Transverse colon (tissue), 4 donors: ENCODE measurements at regions not wholly inside any gene's neighbourhood (a gene's known extent, or its start where the extent isn't known, plus 50 kb on each side); places are given as distances from the start of the nearest gene placed in this dataset.

Experiments used
- DNase-seq: peaks from one replicate; pipeline ENCODE4 v3.0.0-alpha.2; 2019
- H3K27ac ChIP-seq, 4 donors: fragments of 200-600 bp; sonication (generic); 2 replicates each; pipeline ENCODE4 v1.5.1; 2016 to 2018; ENCODE audit warnings: inconsistent platforms in 4 of 4
- H3K27me3 ChIP-seq: fragments of 200-600 bp; sonication (generic); 2 replicates; pipeline ENCODE4 v1.5.1; 2017; ENCODE audit warnings: inconsistent platforms
- H3K36me3 ChIP-seq, 4 donors: fragments of 200-600 bp; sonication (generic); 2 replicates each; pipeline ENCODE4 v1.5.1; 2017 to 2019; ENCODE audit warnings: inconsistent platforms in 4 of 4
- H3K4me1 ChIP-seq, 4 donors: fragments of 200-600 bp; sonication (generic); 2 replicates each; pipeline ENCODE4 v1.5.1; 2017 to 2020; ENCODE audit warnings: inconsistent platforms in 4 of 4
- H3K4me3 ChIP-seq, 4 donors: fragments of 200-600 bp; sonication (generic); 1 replicate in 1 of 4; 2 replicates in 3 of 4; pipeline versions ENCODE4 v1.5.1 to v1.6.1; 2017 to 2019; ENCODE audit warnings: inconsistent platforms in 4 of 4
- H3K9me3 ChIP-seq, 2 donors: fragments of 200-600 bp; sonication (generic); 2 replicates each; pipeline ENCODE4 v1.5.1; 2017 to 2019; ENCODE audit warnings: inconsistent platforms in 2 of 2
- EP300 ChIP-seq: sonication (generic); formaldehyde crosslinking; IDR thresholded peaks from one replicate; pipeline ENCODE4 v1.6.1; 2017; ENCODE audit warnings: antibody characterized with exemption, low read depth
- POLR2A ChIP-seq: fragments of 450-650 bp; IDR thresholded peaks from one replicate; pipeline ENCODE4 v1.6.1; 2016; ENCODE audit warnings: antibody characterized with exemption, mild to moderate bottlenecking, moderate library complexity
- POLR2AphosphoS5 ChIP-seq, 3 donors: sonication (generic); formaldehyde crosslinking; IDR thresholded peaks; one replicate each; pipeline ENCODE4 v1.6.1; 2016; ENCODE audit warnings: antibody characterized with exemption in 3 of 3
- WGBS, 2 donors: methylation state at CpG; one replicate each; pipeline ENCODE4 v1.1.5; 2018; ENCODE audit warnings: low coverage in 1 of 2; 5-methylcytosine and 5-hydroxymethylcytosine counted together
- in situ Hi-C, 4 donors: fragments of 200-750 bp; cut with MboI; loops; one replicate each; pipeline versions ENCODE4 v1.15.0 to v1.15.1; 2017; ENCODE audit warnings: low sequenced_read_pairs in 3 of 4, low pct_ligation_motif_present in 1 of 4, low pct_unique_long_range_greater_than_20kb in 1 of 4
- intact Hi-C: fragments of 100-400 bp; cut with DNase I; formaldehyde crosslinking; loops from one replicate; pipeline ENCODE4 v1.15.1; 2023; ENCODE audit warnings: low total_unique reads
- TF ChIP-seq, protein P1 (sequence below), 5 experiments: fragments of 200-600 bp in 3 of 5; fragments of 450-650 bp in 2 of 5; sonication (generic) in 3 of 5; IDR thresholded peaks; 1 replicate in 2 of 5; 2 replicates in 3 of 5; pipeline ENCODE4 v1.5.1; 2016 to 2017; ENCODE audit warnings: antibody characterized with exemption in 5 of 5, inconsistent platforms in 3 of 5, mild to moderate bottlenecking in 2 of 5, moderate library complexity in 1 of 5

DNA sequence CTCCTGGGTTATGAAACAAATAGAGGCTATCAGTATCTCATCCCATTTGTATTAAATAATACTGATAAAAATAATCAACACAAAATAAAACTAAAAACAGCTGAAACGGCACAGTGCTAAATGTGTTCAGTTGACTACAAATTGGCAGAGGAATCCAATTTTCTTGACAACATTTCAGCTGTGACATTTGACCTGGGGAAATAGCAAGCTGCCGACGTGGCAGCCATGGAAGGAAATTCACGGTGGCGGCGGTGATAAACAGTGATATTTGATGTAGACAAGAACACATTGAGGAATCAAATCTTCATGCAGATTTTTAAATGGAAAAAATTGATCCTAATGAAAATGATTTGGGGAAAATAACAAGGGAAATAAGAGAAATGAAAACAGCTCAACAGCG, 159.1 kb upstream of the RTL1 start:
- H3K36me3 ChIP-seq, result no peaks in the 10 kb centered on the region
- in situ Hi-C loops, result no loop called here
- WGBS, 2 donors, result 79 to 87% methylated on average over 7 of the region's 7 CpGs
- no peak overlapping the region for H3K4me3 ChIP-seq
- no peaks in the 10 kb centered on the region for H3K27me3 ChIP-seq
- no peak for DNase-seq
- intact Hi-C loops, result no loop called here
- no peak overlapping the region for H3K27ac ChIP-seq
- no peaks in the 10 kb centered on the region for H3K4me1 ChIP-seq
- TF ChIP-seq POLR2AphosphoS5 (IDR thresholded peaks at IDR 0.05) (no peak), POLR2A (no peak), EP300 (no peak)
- TF ChIP-seq, protein P1, sequence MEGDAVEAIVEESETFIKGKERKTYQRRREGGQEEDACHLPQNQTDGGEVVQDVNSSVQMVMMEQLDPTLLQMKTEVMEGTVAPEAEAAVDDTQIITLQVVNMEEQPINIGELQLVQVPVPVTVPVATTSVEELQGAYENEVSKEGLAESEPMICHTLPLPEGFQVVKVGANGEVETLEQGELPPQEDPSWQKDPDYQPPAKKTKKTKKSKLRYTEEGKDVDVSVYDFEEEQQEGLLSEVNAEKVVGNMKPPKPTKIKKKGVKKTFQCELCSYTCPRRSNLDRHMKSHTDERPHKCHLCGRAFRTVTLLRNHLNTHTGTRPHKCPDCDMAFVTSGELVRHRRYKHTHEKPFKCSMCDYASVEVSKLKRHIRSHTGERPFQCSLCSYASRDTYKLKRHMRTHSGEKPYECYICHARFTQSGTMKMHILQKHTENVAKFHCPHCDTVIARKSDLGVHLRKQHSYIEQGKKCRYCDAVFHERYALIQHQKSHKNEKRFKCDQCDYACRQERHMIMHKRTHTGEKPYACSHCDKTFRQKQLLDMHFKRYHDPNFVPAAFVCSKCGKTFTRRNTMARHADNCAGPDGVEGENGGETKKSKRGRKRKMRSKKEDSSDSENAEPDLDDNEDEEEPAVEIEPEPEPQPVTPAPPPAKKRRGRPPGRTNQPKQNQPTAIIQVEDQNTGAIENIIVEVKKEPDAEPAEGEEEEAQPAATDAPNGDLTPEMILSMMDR (IDR thresholded peaks at IDR 0.05), result no peak
- no peaks in the 10 kb centered on the region for H3K9me3 ChIP-seq

DNA sequence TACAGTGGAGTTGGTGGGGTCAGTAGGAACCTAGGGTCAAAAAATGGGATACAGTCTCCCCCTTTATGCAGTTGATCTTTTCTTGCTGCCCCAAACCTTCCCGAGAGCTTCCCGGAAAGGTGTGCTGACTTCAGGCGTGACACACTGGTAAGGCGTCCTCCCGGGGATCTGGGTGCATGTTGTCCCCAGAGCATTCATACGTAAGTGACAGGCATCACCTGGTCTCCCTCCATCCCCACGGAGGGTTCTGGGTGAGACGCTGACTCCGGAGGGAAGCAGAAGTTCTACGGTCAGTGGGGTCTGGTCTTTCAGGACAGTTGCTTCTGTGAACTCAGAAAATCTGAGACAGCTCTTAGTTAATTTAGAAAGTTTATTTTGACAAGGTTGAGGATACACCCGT, 159.6 kb upstream of the RTL1 start:
- no peaks in the 10 kb centered on the region for H3K36me3 ChIP-seq
- no peaks in the 10 kb centered on the region for H3K4me1 ChIP-seq
- H3K27me3 ChIP-seq, result no peaks in the 10 kb centered on the region
- H3K9me3 ChIP-seq, result no peaks in the 10 kb centered on the region
- in situ Hi-C loops (no loop called here), intact Hi-C loops (no loop called here)
- no peak overlapping the region for H3K4me3 ChIP-seq
- no peak overlapping the region for H3K27ac ChIP-seq
- TF ChIP-seq, protein P1 (IDR thresholded peaks at IDR 0.05), result no peak
- no peak for TF ChIP-seq POLR2AphosphoS5 (IDR thresholded peaks at IDR 0.05)
- no peak for DNase-seq
- WGBS, 2 donors, result 60 to 85% methylated on average over 1 to 11 of the region's 11 CpGs

DNA sequence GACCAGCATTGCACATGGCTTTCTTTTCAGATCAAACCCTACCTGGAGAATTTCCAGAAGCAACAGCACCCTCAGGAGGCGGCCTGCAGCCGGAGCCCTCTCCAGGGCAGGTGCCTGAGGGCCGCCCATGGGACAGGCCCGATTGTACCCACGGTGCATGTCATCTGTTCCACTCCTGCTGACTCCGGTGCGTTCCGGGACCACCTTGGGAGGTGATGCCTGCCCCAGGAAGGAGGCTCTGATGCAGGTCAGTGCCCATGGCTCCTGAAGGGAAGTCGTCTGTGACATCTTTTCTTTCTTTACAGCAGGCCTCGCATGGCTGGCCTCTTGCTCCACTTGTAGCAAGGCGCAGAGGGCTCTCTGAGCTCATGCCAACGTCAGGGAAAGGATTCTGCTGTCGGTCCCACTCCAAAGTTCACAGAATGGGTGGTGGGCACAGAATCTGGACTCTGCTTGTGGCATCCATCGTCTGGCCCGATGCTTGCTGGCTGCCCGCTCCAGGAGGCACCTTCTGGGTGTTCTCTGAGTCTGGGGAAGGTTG, 160.7 kb upstream of the RTL1 start:
- intact Hi-C loops (no loop called here), in situ Hi-C loops (no loop called here)
- DNase-seq, result no peak
- Histone ChIP-seq H3K4me3 (no peak overlapping the region), H3K27ac (no peak overlapping the region), H3K27me3 (no peaks in the 10 kb centered on the region), H3K9me3 (no peaks in the 10 kb centered on the region), H3K4me1 (no peaks in the 10 kb centered on the region), H3K36me3 (no peaks in the 10 kb centered on the region)
- no peak for TF ChIP-seq POLR2AphosphoS5 (IDR thresholded peaks at IDR 0.05)
- TF ChIP-seq, protein P1 (IDR thresholded peaks at IDR 0.05), result no peak
- no peak for TF ChIP-seq POLR2A
- TF ChIP-seq EP300, result no peak
- 81 to 100% methylated on average over 3 to 16 of the region's 16 CpGs for WGBS, 2 donors

DNA sequence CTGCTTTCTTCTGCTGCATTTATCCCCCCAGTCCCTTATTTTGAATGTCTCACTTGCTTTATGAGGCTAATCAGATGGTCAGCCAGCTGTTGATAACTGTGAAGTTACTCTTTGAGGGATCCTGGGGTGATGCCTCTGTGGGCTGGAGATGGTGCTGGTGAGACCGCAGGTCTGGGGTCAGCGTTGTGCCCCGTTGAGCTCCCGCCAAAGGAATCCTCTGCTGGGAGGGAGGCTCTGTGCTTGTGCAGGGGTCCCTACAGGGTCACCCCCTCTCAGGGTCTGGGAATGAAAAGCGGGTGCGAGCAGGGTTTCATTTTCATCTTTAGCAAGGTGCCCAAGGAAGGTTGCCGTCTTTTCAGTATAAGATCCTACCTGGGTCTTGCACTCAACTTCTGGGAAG, 161.2 kb upstream of the RTL1 start:
- H3K36me3 ChIP-seq, result no peaks in the 10 kb centered on the region
- WGBS, 2 donors, result 95% methylated on average over 7 of the region's 7 CpGs; no CpG with 5 or more reads in 1 of the 2 donors
- H3K27me3 ChIP-seq, result no peaks in the 10 kb centered on the region
- in situ Hi-C loops, result no loop called here
- intact Hi-C loops, result no loop called here
- H3K4me3 ChIP-seq, result no peak overlapping the region
- DNase-seq, result no peak
- H3K9me3 ChIP-seq, result no peaks in the 10 kb centered on the region
- no peaks in the 10 kb centered on the region for H3K4me1 ChIP-seq
- H3K27ac ChIP-seq, result no peak overlapping the region
- TF ChIP-seq POLR2A (no peak), EP300 (no peak), POLR2AphosphoS5 (IDR thresholded peaks at IDR 0.05) (no peak)
- TF ChIP-seq, protein P1 (IDR thresholded peaks at IDR 0.05), result no peak
